ENCODE measurements at regions not wholly inside any gene's neighbourhood (a gene's known extent, or its start where the extent isn't known, plus 50 kb on each side); places are given as distances from the start of the nearest gene placed in this dataset.

DNA sequence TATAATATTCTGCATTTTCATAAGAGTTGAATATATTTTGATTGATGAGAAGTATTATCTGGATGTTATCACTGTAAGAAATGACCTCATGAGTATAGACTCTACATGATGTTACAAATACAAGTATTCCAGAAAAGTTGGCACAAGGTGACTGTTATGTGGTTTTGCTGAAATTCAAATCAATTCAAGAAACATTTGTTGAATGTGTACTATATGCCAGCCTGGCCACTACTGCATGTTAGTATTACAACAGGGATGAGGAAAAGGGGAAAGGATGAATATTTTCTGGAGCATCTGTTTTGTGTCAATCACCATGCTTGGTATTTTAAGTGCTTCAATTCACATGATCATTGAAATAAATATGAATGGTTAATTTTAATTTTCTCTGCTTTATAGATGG is 250.9 kb upstream of the PBX1 start:
- TF ChIP-seq PCBP2 (IDR thresholded peaks at IDR 0.05; ENCODE audit: low read depth, low read length, poor library complexity, severe bottlenecking) (no peak), HMG20B (CRISPR knock-in tag; IDR thresholded peaks at IDR 0.05) (no peak), CREBBP (IDR thresholded peaks at IDR 0.05; ENCODE audit: low read depth, low read length) (no peak), TFAM (CRISPR knock-in tag; conservative IDR thresholded peaks at IDR 0.05) (no peak), ZNF644 (tag; IDR thresholded peaks at IDR 0.05; ENCODE audit: low read depth) (no peak), RNF2 (IDR thresholded peaks at IDR 0.05) (no peak), EGR1 (conservative IDR thresholded peaks at IDR 0.05) (no peak), NCOA6 (IDR thresholded peaks at IDR 0.05) (no peak), ZNF3 (CRISPR knock-in tag; IDR thresholded peaks at IDR 0.05) (no peak), BRD4 (IDR thresholded peaks at IDR 0.05) (no peak), MEF2A (IDR thresholded peaks at IDR 0.05; ENCODE audit: control insufficient read depth, low read depth, low read length) (no peak), ZC3H4 (CRISPR knock-in tag; IDR thresholded peaks at IDR 0.05; ENCODE audit: borderline replicate concordance) (no peak), CXXC5 (CRISPR knock-in tag; IDR thresholded peaks at IDR 0.05) (no peak), NCOA1 (IDR thresholded peaks at IDR 0.05; ENCODE audit: low read depth) (no peak), ZNF57 (CRISPR knock-in tag; IDR thresholded peaks at IDR 0.05) (no peak)
- TF ChIP-seq, protein P1, sequence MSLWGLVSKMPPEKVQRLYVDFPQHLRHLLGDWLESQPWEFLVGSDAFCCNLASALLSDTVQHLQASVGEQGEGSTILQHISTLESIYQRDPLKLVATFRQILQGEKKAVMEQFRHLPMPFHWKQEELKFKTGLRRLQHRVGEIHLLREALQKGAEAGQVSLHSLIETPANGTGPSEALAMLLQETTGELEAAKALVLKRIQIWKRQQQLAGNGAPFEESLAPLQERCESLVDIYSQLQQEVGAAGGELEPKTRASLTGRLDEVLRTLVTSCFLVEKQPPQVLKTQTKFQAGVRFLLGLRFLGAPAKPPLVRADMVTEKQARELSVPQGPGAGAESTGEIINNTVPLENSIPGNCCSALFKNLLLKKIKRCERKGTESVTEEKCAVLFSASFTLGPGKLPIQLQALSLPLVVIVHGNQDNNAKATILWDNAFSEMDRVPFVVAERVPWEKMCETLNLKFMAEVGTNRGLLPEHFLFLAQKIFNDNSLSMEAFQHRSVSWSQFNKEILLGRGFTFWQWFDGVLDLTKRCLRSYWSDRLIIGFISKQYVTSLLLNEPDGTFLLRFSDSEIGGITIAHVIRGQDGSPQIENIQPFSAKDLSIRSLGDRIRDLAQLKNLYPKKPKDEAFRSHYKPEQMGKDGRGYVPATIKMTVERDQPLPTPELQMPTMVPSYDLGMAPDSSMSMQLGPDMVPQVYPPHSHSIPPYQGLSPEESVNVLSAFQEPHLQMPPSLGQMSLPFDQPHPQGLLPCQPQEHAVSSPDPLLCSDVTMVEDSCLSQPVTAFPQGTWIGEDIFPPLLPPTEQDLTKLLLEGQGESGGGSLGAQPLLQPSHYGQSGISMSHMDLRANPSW (CRISPR knock-in tag; IDR thresholded peaks at IDR 0.05) = no peak
- Histone ChIP-seq H3K79me2 (ENCODE audit: control insufficient read depth, insufficient read depth, low read length) (no peaks in the 10 kb centered on the region), H3K9ac (ENCODE audit: insufficient read depth in 1 of 2, low read depth in 2 of 2, low read length in 2 of 2) (no peak overlapping the region), H3K36me3 (ENCODE audit: control insufficient read depth, insufficient read depth, low read length) (no peaks in the 10 kb centered on the region), H3K27me3 (ENCODE audit: control insufficient read depth in 2 of 2, insufficient read depth in 2 of 2, low read length in 2 of 2) (no peaks in the 10 kb centered on the region), H3K4me3 (no peak overlapping the region), H3K9me1 (ENCODE audit: control insufficient read depth, insufficient read depth, low read length) (no peaks in the 10 kb centered on the region), H2AFZ (ENCODE audit: low read depth, low read length) (no peak overlapping the region), H3K9me3 (replicated peaks; ENCODE audit: control insufficient read depth, insufficient read depth, low read depth, low read length) (no peaks in the 10 kb centered on the region; the same call in 1 of the 2 replicates), H3K4me2 (ENCODE audit: insufficient read depth, low read length) (no peak overlapping the region), H4K20me1 (replicated peaks; ENCODE audit: control insufficient read depth, insufficient read depth, low read length) (no peaks in the 10 kb centered on the region), H3K4me1 (replicated peaks in 1 of 2; ENCODE audit: control insufficient read depth in 2 of 2, insufficient read depth in 2 of 2, low read length in 2 of 2) (no peaks in the 10 kb centered on the region), H3K27ac (ENCODE audit: extremely low read depth, low read depth, low read length) (no peak overlapping the region)
- intact Hi-C loops (cut with micrococcal nuclease) = no loop called here
- in situ Hi-C loops (cut with MboI) = no loop called here
- no TSS peak for BruUV-seq (replicated peaks)
- ChIA-PET POLR2A (no interaction called here), CTCF (ENCODE audit: low intra/inter-chr PET ratio) (no interaction called here)
- DNase-seq (ENCODE audit: extremely low read depth in 1 of 4, low spot score in 3 of 4) = no peak
- ATAC-seq = no peak
- FAIRE-seq = no peak

All from K562 (cell line).